Activated CD8-positive, alpha-beta memory T cell treated with anti-CD3 and anti-CD28 coated beads for 36 hours (primary cell): ENCODE measurements at regions not wholly inside any gene's neighbourhood (a gene's known extent, or its start where the extent isn't known, plus 50 kb on each side); places are given as distances from the start of the nearest gene placed in this dataset.

Experiments used
- CTCF ChIA-PET: fragments of 350-600 bp; sonication (Branson Sonifier 250); formaldehyde crosslinking; loops from one replicate; lab custom pipeline; 2021; ENCODE audit warnings: antibody characterized with exemption; lab: Charles Lee
- POLR2A ChIA-PET: fragments of 350-600 bp; sonication (Branson Sonifier 250); formaldehyde crosslinking; loops from one replicate; lab custom pipeline; 2021; ENCODE audit warnings: antibody characterized with exemption; lab: Charles Lee

DNA sequence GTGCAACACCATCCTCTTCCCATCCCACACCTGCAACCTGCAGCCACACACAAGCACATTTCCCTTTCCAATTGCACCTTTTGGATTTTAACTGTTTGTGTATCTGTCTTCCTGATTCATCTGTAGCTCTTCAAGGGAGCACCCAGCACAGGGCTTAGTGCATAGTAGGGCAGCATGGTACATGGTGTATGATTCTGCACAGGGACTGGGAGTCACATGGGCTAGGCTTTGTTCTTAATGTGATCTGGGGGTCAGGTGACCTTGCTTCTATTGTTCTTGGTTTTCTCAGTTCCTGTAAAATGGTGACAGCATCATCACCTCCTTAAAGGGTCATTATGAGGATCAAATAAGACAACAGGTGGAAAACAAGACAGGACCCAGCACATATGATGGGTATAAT is 419.3 kb downstream of the MATN1 start:
- POLR2A ChIA-PET: no interaction called here
- CTCF ChIA-PET: no interaction called here

DNA sequence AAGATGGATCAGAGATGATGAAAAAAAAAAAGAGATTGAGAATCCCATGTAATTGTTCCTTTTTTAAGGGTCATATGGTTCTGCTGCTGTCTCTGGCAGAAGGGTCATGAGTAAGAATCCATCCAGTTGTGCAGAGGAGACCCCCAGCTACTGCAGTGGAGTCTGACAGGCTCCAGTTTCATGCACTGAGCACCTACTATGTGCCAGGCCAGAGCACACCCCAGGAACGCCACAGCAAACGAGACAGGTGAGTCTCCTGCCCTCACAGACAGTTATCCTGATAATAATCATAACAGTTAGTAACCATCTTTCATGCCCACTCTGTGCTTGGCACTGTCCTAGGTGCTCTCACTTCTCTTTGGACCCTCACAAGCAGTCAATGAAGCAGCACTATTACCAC is 420.0 kb downstream of the MATN1 start:
- ChIA-PET POLR2A (no interaction called here), CTCF (no interaction called here)

DNA sequence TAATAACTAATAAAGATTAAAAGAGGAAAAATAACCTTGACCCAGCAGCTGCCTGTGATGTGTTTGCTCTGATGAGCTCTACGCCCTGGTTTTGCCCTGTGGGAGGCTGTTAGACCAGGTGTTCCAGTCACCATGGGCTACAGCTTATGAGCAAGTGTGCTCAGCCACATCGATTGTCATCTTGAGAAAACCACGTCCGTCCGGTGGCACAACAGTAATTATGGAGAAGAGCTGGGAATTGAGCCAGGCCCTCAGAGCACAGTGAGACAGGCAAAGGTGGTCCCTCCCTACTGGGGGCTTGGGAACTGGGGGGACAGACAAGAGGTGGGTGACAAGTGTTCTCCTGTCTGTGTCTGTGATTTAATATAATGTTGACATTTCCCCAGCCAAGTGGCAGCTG is 420.5 kb downstream of the MATN1 start:
- POLR2A ChIA-PET: no interaction called here
- CTCF ChIA-PET: no interaction called here

DNA sequence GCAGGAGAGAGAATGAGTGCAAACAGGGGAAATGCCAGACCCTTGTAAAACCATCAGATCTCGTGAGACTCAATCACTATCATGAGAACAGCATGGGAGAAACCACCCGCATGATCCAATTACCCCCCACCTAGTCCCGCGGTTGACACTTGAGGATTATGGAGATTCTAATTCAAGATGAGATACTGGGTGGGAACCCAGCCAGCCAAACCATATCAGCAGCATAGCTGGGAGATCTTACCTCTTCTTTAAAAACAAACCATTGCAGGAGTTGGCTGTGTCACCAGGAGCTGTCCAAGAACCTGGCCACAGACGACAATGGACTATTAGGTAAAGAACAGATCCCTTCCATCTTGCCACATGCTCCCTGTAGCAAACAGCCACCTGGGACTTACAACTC is 422.7 kb downstream of the MATN1 start:
- CTCF ChIA-PET: no interaction called here
- POLR2A ChIA-PET: no interaction called here

DNA sequence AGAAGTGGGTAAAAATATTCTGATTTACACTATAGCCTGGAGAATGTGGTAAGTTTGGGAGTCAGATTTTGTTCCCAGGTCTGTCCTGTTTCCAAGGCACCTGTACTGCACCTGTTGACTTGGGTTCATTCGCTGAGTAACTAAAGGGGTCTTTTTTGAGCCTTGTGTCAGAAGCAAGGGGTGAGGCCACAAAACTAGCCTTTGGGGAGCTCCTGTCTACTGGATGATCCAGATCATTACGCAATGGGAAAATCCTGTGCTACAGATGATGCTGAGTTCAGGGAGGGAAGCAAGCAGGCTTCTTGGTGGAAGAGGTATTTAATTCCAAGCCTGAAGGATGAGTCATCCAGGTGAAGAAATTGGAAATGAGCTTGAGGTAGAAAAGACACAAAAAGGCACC is 424.0 kb downstream of the MATN1 start:
- CTCF ChIA-PET: no interaction called here
- POLR2A ChIA-PET: interaction anchor here (0.7 kb wide), 1 partner anchor 557 kb away, joined by 3 read pairs; no protein-coding TSS in a partner anchor

DNA sequence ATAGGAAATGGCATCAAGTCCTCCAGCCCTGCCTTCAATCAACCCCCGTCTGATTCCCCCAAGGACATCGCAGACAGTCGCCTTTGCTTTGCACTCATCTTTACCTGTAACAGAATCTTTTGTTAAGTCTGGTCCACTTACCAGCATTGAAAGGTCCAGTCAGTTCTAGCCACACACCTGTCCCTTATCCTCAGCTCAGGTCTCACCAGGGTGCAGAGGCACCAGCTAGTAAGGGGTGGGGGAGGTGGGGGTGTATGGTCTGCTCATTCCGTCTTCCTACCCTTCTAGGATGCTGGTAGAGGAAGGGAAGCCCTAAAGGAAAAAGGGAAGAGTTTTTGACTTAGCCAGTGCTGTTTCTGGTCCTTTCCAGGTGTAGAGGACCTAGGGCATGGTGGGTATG is 427.7 kb downstream of the MATN1 start:
- CTCF ChIA-PET: interaction anchor here (0.6 kb wide), 1 partner anchor 216 kb away, joined by 4 read pairs; no protein-coding TSS in a partner anchor
- POLR2A ChIA-PET: no interaction called here

DNA sequence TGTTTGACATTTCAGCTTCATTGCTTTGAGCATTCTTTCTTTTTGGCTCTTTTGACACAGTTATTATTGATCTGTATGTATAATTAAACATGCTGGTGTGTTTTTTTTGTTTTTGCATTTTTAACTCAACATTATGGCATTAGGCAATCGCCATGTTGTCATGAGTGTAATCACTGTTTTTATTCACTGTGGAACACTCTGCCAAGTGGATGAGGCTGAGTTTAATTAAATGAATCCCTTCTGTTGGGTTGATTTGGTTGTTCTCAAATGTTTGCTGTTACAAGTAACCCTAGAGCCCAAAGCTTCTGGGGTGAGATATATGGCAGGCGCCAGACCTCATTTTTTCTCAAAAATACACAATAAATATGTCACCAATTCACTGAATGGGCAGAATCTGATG is 428.1 kb downstream of the MATN1 start:
- ChIA-PET CTCF (interaction anchor here (0.6 kb wide), 1 partner anchor 216 kb away, joined by 4 read pairs; no protein-coding TSS in a partner anchor), POLR2A (no interaction called here)

DNA sequence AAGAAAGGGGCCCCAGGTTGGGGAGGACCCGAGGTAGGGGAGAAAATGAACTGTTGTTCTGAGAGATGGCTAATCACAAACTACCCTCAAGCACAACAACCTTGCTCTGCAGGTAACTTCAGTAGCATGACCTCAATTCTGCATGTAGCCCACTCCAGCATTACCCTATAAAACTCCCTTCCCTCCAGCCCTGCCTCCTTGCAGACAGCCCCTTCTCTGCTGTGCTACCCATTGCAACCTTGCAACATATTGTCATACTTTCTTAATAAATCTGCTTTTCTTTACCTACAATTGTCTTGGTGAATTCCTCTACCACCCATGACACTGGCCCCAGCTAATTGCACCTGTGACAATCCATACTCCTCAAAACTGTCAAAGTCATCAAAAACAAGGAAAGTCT is 428.9 kb downstream of the MATN1 start:
- ChIA-PET CTCF (no interaction called here), POLR2A (no interaction called here)

DNA sequence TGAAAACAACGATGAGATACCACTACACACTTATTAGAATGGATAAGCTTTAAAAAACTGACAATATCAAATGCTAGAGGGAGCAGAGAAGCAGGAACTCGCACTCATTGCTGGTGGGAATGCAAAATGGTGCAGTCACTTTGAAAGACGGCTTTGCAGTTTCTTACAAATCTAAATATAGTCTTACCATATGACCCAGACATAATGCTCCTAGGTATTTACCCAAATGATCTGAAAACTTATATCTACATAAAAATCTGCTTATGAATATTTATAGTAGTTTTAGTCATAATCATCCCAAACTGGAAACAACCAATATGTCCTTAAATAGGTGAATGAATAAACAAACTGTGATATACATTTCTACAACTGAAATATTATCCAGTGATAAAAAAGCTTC is 430.9 kb downstream of the MATN1 start:
- ChIA-PET CTCF (no interaction called here), POLR2A (no interaction called here)

DNA sequence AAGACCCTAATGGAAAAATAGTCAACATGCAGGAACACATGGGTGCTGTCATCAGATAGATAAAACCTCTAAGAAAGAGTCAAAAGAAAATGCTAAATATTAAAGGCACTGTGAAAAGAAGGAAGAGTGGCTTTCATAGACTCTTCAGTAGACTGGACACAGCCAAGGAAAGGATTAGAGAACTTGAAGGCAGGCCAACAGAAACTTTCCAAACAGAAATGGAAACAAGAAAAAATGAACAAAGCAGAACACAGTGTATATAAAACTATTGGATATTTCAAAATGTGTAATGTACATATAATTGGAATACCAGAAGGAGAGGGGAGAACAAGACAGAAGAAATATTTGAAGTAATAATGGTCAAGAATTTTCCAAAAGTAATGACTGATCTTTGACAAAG is 431.9 kb downstream of the MATN1 start:
- ChIA-PET POLR2A (no interaction called here), CTCF (no interaction called here)

DNA sequence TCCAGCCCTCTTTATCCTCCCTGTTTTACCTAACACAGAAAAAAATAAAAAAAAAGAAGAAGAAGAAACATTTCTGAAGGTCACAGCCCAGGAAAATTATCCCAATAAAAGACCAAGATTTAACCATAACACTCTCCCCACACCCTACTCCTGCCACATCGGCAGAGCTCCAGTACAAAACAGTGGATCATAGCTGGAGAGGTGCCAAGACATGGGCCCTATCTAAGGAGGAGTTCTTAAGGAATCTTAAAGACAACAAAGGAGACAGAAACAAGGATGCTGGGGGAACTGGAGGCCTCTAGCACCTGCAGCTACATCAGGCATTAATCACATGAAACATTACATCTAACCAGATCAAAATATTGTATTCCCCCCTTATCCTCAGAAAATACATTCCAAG is 432.8 kb downstream of the MATN1 start:
- ChIA-PET POLR2A (no interaction called here), CTCF (no interaction called here)

DNA sequence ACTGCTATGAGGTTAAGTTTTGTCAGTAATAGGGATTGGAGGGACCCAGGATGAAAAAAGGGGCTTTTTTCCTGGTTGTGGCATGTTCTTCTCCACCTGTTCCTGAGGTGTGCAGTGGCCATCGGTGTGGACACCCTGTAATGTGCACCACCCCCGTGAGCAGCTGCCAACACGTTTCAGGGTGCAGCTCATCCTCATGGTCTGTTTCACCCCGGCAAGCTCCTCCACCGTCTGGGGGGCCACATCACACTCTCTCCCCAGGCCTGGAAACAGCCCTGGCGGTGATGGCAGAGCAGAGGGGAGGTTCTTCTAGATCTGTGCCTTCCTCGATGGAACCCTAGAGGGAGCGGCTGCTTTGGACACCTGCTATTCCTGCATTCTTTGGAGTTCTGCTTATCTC is 435.4 kb downstream of the MATN1 start:
- ChIA-PET CTCF (no interaction called here), POLR2A (no interaction called here)

DNA sequence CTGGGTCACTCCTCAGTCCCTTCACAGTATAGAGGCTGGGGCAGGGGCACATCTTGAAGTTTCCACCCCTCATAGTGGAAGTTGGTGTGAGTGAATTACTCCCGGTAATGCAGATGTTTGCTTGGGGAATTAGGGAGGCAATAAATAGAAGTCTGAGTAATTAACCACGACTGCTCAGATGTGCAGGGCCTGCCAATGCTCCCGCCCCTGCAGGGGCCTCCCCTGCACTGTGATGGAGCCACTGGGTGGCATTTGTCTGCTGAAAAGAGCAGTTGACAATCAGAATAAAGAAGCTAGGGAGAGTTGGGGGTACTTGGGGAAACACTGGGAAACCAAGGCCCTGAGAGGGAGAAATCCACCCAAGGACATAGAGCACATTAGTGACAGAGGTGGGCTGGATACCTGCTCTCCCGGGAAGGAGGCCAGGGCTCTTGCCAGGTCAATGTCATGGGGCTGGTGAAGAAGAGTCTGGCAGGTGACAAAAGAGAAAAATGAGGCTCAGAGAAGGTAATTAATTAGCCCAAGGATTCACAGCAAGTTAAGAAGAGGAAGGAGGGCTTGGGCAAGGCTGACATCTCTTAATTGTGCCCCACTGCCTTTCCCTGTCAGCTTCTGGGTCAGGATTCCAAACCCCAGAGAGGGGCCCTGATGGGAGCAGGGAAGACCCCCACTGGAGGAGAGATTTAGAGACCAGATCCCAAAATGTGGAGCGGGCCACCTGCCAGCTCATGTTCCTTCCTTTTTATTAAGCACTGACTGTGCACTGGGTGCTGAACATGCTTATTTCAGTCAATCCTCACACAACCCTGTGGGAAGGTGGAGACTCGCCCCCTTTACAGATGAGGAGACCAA is 436.2 kb downstream of the MATN1 start:
- POLR2A ChIA-PET: no interaction called here
- CTCF ChIA-PET: no interaction called here

DNA sequence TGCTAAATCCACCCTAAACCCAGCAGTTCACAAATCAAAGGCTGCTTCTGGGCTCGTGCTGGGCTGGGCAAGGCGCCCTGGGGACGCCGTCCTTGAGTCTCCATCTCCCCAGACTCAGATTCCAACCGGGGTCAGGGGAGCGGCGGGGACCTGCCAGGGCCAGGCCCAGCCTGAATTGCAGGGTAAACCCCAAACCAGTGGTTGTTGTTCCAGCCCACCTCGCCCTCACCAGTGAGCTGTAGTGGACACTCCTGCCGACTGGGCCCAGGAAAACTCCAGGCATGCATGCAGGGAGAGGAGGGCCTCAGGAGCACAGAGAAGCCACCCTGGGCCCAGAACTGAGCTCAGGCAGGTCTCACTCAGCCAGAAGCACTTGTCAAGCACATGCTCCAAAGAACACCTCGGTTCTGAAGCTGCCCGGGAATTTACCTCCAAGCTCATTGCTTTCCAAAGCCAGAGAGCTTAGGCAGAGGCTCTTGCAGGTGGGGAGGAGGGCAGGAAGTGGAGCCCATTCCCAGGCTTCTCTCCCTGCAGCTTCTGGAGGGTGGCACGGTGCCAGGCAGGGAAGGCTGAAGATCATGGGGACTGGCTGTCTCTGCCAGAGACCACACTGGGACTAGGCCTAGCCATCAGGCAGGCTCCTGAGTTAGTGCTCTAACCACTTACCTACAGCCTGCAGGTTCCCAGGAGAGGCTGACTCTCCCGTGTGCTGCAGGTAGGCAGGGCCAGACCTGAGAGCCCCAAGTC is 437.0 kb downstream of the MATN1 start:
- ChIA-PET POLR2A (no interaction called here), CTCF (no interaction called here)

DNA sequence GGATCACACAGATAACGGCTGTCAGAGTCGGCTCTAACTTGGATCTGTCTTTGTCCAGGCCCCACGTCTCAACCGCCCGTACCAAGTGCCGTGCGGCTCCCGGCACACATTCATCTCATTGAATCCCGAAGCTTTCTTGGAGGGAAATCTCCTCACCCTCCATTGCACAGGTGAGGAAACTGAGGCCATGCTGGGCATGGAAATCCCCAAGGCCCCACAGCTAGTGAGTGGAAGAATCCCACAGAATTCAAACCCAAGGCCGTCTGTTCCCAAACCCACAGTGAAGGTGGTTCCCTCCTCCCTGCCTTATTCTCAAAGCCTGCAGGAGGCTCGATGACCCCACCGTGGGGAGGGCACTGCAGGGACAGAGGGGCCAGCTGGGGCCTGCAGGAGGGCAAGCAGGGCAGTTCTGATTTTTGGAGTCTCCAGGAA is 437.9 kb downstream of the MATN1 start:
- ChIA-PET POLR2A (no interaction called here), CTCF (no interaction called here)

DNA sequence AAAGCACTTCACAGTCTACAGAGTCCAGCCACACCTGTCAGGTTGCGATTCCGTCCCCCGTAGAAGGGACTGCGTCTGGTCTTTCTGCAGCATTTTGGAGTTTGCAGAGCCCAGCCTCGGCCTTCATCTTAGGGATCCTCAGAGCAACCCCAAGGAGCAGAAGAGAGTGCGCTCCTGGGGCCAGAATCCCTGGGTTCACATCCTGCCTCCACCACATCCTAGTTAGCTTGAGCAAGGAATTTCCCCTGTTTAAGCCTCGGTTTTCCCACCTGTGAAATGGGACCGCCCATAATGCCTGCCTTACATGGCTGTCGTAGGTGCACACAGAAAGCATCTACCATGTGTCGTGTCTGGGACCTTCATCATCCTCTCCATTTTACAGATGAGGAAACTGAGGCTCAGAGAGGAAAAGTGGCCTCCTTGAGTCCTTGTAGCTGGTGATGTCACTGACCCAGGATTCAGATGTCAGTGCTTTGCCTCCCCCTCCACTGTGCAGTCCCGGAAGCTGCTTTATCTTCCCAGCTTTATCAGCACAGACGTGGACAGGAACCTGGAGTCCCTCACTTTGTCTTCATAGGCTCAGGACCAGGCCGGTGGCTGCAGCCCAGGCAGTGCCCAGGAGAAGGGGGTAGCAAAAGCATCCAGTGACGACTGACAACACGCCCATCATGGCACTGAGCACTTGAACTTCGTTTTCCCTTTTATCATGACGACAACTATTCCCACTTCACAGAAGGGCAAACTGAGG is 438.5 kb downstream of the MATN1 start:
- CTCF ChIA-PET: no interaction called here
- POLR2A ChIA-PET: no interaction called here

DNA sequence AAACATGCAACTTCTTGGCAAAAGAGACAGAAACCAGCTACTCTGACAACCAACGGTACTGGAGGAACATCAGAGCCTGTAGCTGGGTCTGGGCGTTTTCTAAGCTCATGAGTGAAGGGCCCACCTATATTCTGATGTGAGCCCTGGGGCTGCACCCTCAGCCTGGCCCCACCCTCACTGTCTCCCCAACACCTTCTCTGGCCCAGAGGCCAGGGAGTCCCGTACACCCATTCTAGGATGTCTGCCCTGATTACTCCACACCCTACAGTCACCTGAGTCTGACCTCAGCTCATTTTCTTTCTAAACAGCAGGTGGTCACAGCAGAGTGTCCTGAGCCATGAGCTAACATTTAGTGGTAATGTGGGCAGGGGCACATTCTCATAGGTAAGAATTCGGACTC is 439.2 kb downstream of the MATN1 start:
- ChIA-PET CTCF (no interaction called here), POLR2A (no interaction called here)

DNA sequence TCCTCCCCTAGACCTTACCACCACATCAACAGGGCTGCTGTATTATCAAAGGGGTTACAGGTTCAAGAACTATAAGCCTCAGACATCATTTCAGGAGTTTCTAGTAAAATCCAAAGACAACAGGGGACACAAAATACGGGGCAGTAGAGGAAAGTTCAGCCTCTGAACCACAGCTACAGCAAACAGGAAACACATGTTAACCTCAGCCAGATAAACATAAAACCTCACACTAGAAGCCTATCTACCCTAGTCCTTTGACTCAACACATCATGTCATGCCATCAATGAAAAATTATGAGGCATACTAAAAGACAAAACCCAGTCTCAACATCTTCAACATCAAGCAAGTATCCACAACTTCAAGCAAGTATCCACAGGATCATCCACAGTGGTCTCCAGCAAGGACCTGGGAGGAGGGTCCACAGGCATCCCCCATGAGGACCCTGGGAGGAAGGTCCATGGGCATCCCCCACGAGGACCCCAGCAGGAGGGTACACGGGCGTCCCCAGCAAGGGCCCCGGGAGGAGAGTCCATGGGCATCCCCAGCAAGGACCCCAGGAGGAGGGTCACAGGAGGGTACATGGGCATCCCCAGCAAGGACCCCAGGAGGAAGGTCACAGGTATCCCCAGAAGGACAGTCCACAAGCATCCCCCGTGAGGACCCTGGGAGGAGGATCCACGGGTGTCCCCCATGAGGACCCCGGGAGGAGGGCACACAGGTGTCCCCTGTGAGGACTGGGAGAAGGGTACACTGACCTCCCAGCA is 440.0 kb downstream of the MATN1 start:
- POLR2A ChIA-PET: no interaction called here
- CTCF ChIA-PET: no interaction called here

DNA sequence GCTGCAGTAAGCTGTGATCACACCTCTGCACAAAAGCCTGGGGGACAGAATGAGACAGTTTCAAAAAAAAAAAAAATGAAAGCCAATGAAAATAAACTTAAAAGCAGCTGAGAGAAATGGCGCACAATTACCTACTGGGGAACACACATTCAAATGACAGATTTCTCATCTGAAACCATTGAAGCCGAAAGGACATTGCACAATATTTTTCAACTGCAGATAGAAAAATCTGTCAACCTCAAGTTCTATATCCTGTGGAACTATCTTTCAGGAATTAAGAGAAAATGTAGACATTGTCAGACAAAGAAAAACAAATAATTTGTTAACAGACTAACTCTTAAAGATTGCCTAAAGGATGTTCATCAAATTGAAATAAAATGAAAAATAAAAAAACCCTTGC is 442.8 kb downstream of the MATN1 start:
- CTCF ChIA-PET: no interaction called here
- POLR2A ChIA-PET: no interaction called here

DNA sequence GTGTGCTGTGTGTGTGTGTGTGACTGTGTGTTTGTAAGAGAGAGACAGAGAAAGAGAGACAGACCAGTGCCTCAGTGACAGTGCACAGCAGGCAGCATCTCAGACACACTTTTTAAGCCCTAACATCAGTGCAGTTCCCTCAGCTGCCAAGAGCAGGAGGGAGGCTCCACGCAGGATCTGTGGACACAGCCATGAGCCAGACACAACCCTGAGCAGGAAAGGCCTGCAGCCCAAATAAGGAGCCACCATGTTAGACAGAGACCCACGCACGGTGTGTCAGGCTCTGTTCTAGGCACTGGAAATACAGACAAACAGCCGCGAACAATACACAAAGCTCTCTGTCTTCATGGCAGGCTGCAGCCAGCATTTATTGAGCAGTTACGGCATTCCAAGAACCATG is 445.5 kb downstream of the MATN1 start:
- ChIA-PET CTCF (no interaction called here), POLR2A (no interaction called here)
